SIG-M5 treated with dmso at 0.1 percent for 504 hours (cell line): ENCODE measurements at regions not wholly inside any gene's neighbourhood (a gene's known extent, or its start where the extent isn't known, plus 50 kb on each side); places are given as distances from the start of the nearest gene placed in this dataset.

ENCODE experiments used
- DNase-seq: peaks from one replicate; lab custom pipeline; 2025; ENCODE audit not compliant: unreplicated experiment; lab: John Stamatoyannopoulos, UW

- no peak for DNase-seq
Observed at GRCh38 chr16:51755039-51755501, 604.0 kb upstream of the SALL1 start.

GRCh38 chr16:51753467-51754127 lies 602.5 kb upstream of the SALL1 start:
- DNase-seq: no peak

GRCh38 chr16:51752438-51752995 lies 601.4 kb upstream of the SALL1 start:
- DNase-seq: no peak

GRCh38 chr16:51747329-51747728 lies 596.3 kb upstream of the SALL1 start:
- DNase-seq: no peak

DNA sequence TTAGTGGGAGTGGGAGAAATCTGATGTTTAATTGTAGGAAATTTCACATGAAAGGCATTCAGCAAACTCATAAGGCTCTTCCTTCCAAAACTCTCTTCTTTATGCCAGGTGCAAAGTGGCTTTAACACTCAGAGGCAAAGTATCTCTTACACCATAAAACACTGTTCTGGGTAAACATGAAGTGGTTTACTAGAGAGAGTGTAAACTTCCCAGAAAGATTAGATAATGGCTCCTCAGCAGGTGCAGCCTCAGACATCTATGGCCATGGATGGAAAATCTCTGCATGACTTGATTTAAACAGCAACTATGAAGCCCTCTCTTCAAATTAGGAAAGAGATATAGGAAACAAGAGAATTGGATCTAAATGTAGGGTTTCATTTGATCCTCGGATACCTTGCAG lies 583.1 kb upstream of the SALL1 start:
- no peak for DNase-seq

DNA sequence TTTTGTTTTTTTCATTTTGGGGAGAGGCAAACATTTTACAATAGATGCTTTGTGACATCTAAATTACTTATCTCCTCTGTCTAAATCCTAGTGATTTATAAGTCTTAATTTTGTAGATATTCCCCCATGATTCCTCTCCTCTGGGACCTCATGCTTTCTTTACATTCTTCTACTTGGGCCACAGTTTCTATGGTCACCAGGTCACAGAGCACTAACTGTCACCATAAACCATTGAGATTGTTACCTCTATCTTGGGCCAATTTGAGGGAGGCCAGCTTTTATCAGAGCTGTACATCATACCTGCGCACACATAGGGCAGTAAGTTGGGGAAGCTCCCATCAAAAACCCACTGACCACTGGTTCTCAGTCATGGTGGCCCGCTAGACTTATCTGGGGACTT lies 582.1 kb upstream of the SALL1 start:
- DNase-seq: no peak

GRCh38 chr16:51731160-51731559 lies 580.1 kb upstream of the SALL1 start:
- no peak for DNase-seq

DNA sequence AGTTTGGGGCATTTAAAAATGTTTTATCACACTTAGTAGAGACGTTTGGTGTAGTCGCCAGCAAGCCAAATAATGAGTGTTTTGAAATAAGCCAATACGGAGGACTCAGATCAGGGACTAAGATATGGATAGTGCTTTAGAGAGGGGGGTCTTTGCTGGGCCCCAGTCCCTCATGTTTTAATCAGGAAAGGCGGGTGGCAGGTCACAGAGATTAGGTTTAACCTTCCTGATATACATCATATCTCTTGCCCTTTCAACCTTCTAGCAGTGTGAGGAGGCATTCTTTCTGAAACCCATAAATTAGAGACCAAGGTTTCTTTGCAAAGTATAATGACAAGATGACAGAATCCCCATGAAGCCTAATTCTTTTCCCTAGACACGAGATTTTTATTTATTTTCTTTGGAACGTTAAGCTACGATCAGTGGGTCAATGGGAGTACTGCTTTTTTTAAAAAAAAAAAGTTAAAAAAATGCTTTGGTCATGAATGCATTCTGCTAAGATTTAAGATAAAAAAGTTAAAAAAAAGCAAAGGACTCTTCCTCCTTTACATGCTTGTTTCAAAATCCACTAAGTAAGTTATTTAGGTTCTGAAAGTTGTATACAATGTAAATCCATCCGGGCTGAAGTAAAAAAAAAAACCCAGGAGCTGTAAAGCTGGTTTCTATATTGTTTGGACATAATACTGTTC lies 572.1 kb upstream of the SALL1 start:
- DNase-seq: no peak

GRCh38 chr16:51722467-51722866 lies 571.4 kb upstream of the SALL1 start:
- DNase-seq: no peak

DNA sequence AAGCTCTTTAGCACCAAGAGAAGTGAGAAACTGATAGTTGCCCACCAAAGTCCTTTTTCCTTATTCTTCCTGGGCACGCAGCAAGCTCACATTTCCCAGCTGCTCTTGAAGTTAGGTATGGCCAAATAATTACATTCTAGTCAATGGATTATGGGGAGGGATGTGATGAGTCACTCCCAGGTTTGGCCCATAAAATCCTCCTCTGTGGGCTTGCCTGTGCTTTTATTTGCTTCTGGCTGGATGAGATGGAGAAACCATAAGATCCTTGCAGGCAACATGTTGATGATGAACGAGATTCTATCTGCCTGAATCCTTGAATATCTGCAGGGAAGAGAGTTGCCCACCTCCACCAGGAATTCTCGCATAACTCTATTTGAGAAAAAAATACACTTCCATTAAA lies 568.3 kb upstream of the SALL1 start:
- no peak for DNase-seq

GRCh38 chr16:51716195-51716594 lies 565.1 kb upstream of the SALL1 start:
- DNase-seq: no peak

- no peak for DNase-seq
Observed at GRCh38 chr16:51713502-51713901, 562.4 kb upstream of the SALL1 start.

- DNase-seq: no peak
Observed at GRCh38 chr16:51710905-51711563, 560.0 kb upstream of the SALL1 start.

GRCh38 chr16:51710186-51710585 lies 559.1 kb upstream of the SALL1 start:
- no peak for DNase-seq

- no peak for DNase-seq
Observed at GRCh38 chr16:51708861-51709260, 557.8 kb upstream of the SALL1 start.

- DNase-seq: no peak
Observed at GRCh38 chr16:51707666-51708065, 556.6 kb upstream of the SALL1 start.

DNA sequence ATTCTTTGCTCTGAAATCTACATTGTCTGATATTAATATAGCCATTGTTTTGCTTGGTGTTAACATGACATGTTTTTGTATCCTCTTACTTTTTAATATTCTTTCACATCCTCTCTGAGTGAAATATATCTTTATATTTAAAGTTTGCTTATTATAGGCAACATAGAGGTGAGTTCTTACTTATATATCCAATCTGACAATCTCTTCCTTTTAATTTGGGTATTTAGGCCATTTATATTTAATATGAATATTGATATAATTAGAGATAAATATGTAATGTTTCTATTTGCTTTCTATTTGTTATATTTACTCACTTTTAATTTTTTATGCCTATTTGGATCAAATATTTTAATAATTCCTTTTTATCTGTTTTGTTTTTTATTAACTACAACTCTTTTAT lies 554.1 kb upstream of the SALL1 start:
- DNase-seq: no peak

DNA sequence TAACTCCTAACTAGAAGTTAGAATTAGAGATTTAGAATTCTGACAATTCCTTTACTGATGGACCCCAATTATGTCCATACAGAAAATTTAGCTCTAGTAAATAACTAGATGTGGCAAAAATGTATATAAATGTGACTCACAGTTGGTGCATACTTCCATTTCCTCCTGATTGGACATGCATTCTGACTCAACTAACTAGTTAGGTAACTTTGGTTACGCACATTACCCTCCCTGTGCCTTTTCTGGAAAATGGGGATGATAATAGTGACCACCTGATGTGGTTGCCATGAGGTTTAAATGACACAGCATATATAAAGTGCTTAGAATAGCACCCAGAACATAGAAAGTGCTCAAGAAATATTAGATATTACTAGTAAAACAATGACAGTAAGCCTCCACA lies 550.0 kb upstream of the SALL1 start:
- DNase-seq: no peak

DNA sequence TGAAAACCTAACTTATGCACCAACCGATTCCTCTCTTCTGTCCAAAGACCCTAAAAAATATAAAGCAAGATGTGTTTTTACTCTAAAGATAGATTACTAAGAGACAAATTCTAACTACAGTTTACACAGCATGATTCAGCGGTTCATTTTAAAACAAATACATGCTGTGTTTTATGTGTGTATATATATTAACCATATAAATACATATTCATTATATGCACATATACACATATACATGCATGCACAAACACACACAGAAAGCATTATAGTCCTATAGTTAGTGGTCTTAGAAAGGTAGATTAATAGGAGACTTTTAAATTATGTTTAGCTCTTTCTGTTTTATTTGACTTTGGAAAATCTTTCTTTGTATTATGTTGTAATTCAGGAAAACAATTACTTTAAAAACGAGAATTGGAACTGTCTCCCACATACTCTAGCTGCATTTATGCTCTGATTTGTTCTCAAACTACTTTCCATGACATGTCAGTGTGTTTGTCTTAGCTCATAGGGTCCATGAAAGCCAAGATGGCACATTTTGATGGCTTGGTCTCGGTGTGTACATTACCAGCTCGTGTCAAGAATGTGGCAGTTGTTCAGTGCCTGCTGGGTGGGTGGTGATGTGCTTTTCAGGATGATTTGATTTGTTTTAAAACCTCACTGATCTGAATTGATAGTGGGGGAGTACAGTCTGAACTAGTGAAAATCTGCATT lies 548.8 kb upstream of the SALL1 start:
- no peak for DNase-seq

GRCh38 chr16:51698647-51699046 lies 547.6 kb upstream of the SALL1 start:
- no peak for DNase-seq

DNA sequence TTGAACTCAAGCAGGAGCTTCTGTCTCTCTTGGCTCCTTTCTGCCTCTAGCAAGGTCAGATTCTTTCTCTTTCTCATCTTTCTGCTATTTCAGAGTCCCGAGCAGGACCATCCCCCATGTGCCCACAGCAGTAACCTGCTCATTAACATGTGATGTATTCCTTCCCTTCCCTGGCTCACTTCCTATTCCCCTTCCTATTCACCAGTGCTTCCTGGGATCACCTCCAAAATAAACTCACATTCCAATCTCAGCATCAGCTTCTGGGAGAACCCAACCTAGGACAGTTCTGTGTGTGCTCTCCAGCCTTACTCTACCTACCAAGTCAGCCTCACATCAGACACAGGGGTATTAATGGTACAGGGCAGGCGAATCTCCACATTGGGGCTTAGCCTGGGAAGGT lies 546.4 kb upstream of the SALL1 start:
- DNase-seq: no peak
